ENCODE measurements at regions not wholly inside any gene's neighbourhood (a gene's known extent, or its start where the extent isn't known, plus 50 kb on each side); places are given as distances from the start of the nearest gene placed in this dataset.

DNA sequence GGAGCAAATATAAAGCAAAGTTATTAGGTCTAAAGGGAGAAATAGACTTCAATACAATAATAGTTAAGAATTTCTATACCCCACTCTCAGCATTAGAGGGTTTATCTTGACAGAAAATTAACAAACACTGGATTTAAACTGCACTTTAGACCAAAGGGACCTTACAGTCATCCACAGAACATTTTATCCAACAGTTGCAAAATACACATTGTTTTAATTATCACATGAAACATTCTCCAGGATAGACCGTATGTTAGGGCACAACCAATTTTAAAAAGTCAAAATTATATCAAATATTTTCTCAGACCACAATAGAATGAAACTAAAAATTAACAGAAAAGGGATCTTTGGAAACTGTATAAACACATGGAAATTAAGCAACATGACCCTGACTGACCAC is 384.5 kb upstream of the C1orf87 start:
- Histone ChIP-seq H3K27ac (ENCODE audit: low read depth, low read length) (no peak overlapping the region), H3K36me3 (ENCODE audit: control insufficient read depth, insufficient read depth, low read length) (no peaks in the 10 kb centered on the region), H3K9ac (ENCODE audit: extremely low read depth, low read length, poor library complexity, severe bottlenecking) (no peak overlapping the region), H3K4me3 (ENCODE audit: low read length) (no peak overlapping the region), H3K9me3 (ENCODE audit: control insufficient read depth, low read length) (no peaks in the 10 kb centered on the region), H3K27me3 (ENCODE audit: control insufficient read depth, insufficient read depth, low read length, poor library complexity, severe bottlenecking) (no peaks in the 10 kb centered on the region), H3K4me1 (ENCODE audit: control insufficient read depth, insufficient read depth, low read length) (no peaks in the 10 kb centered on the region)
- Mint-ChIP-seq H3K4me3 (no peak overlapping the region), H3K9me3 (no peaks in the 10 kb centered on the region), H3K27ac (no peak overlapping the region), H3K36me3 (ENCODE audit: low read depth) (no peaks in the 10 kb centered on the region), H3K4me1 (no peaks in the 10 kb centered on the region), H3K27me3 (ENCODE audit: insufficient read depth) (no peaks in the 10 kb centered on the region)
- TF ChIP-seq, protein P1, sequence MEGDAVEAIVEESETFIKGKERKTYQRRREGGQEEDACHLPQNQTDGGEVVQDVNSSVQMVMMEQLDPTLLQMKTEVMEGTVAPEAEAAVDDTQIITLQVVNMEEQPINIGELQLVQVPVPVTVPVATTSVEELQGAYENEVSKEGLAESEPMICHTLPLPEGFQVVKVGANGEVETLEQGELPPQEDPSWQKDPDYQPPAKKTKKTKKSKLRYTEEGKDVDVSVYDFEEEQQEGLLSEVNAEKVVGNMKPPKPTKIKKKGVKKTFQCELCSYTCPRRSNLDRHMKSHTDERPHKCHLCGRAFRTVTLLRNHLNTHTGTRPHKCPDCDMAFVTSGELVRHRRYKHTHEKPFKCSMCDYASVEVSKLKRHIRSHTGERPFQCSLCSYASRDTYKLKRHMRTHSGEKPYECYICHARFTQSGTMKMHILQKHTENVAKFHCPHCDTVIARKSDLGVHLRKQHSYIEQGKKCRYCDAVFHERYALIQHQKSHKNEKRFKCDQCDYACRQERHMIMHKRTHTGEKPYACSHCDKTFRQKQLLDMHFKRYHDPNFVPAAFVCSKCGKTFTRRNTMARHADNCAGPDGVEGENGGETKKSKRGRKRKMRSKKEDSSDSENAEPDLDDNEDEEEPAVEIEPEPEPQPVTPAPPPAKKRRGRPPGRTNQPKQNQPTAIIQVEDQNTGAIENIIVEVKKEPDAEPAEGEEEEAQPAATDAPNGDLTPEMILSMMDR (conservative IDR thresholded peaks at IDR 0.05) = no peak
- DNase-seq = no peak
- 86 to 100% methylated on average over 1 of the region's 1 CpG for WGBS, 2 experiments (ENCODE audit: insufficient coverage in 1 of 2, insufficient read length in 1 of 2)

DNA sequence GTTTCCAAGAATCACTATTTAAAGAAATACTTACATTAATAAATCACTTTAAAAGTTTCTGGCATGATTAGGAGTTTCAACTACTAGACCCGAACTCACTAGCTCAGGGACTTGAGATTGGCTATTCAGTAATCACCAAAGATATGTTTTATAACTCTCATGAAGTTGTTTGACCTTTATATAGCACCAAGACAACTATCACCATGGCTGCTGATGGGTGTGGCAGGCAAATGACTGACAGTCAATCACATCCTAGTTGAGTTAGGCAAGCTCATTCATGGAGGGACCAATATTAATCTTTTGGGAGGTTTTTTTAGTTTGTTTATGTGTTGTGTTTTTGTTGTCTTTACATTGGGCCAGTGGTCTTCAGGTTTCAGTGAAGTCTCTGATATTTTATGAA is 376.3 kb upstream of the C1orf87 start:
- no peaks in the 10 kb centered on the region for H3K27me3 ChIP-seq (ENCODE audit: control insufficient read depth, insufficient read depth, low read length, poor library complexity, severe bottlenecking)
- no peak overlapping the region for H3K27ac Mint-ChIP-seq
- DNase-seq = no peak
- no peak overlapping the region for H3K27ac ChIP-seq (ENCODE audit: low read depth, low read length)
- no peaks in the 10 kb centered on the region for H3K9me3 ChIP-seq (ENCODE audit: control insufficient read depth, low read length)
- no peak overlapping the region for H3K4me3 ChIP-seq (ENCODE audit: low read length)
- H3K36me3 ChIP-seq (ENCODE audit: control insufficient read depth, insufficient read depth, low read length) = no peaks in the 10 kb centered on the region
- H3K27me3 Mint-ChIP-seq (ENCODE audit: insufficient read depth) = no peaks in the 10 kb centered on the region
- TF ChIP-seq, protein P1 (conservative IDR thresholded peaks at IDR 0.05) = no peak
- WGBS, 2 experiments (ENCODE audit: insufficient coverage in 1 of 2, insufficient read length in 1 of 2) = 100% methylated on average over 1 of the region's 1 CpG; no CpG with 5 or more reads in 1 of the 2 experiments
- H3K9me3 Mint-ChIP-seq = no peaks in the 10 kb centered on the region
- no peaks in the 10 kb centered on the region for H3K4me1 Mint-ChIP-seq
- H3K9ac ChIP-seq (ENCODE audit: extremely low read depth, low read length, poor library complexity, severe bottlenecking) = no peak overlapping the region
- H3K4me1 ChIP-seq (ENCODE audit: control insufficient read depth, insufficient read depth, low read length) = no peaks in the 10 kb centered on the region
- no peak overlapping the region for H3K4me3 Mint-ChIP-seq
- no peaks in the 10 kb centered on the region for H3K36me3 Mint-ChIP-seq (ENCODE audit: low read depth)

DNA sequence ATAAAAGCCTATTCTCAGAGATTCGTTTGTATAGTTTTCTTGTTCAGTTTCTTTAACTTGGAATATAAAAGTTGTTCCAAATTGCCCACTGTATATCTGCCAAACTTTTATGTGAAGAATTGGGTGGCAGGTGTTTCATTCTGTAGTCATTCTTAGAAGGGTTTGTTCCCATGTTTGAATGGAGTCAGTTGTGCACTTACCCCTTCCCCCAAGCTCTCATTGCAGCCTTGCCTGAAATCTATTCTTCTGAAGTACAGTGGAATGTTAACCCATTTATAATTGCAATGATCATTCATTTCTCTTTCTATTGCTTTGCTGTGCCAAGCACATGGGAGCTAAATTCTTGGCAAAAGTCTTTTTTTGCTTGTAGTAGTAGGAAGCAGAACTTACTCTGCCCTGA is 375.3 kb upstream of the C1orf87 start:
- Histone ChIP-seq H3K9ac (ENCODE audit: extremely low read depth, low read length, poor library complexity, severe bottlenecking) (no peak overlapping the region), H3K4me3 (ENCODE audit: low read length) (no peak overlapping the region), H3K9me3 (ENCODE audit: control insufficient read depth, low read length) (no peaks in the 10 kb centered on the region), H3K4me1 (ENCODE audit: control insufficient read depth, insufficient read depth, low read length) (no peaks in the 10 kb centered on the region), H3K27ac (ENCODE audit: low read depth, low read length) (no peak overlapping the region), H3K27me3 (ENCODE audit: control insufficient read depth, insufficient read depth, low read length, poor library complexity, severe bottlenecking) (no peaks in the 10 kb centered on the region), H3K36me3 (ENCODE audit: control insufficient read depth, insufficient read depth, low read length) (no peaks in the 10 kb centered on the region)
- no peak for DNase-seq
- Mint-ChIP-seq H3K4me3 (no peak overlapping the region), H3K27ac (no peak overlapping the region), H3K36me3 (ENCODE audit: low read depth) (no peaks in the 10 kb centered on the region), H3K27me3 (ENCODE audit: insufficient read depth) (no peaks in the 10 kb centered on the region), H3K9me3 (no peaks in the 10 kb centered on the region), H3K4me1 (no peaks in the 10 kb centered on the region)
- WGBS, 2 experiments (ENCODE audit: insufficient coverage in 1 of 2, insufficient read length in 1 of 2) = 83% methylated on average over 1 of the region's 1 CpG; no CpG with 5 or more reads in 1 of the 2 experiments
- TF ChIP-seq, protein P1 (conservative IDR thresholded peaks at IDR 0.05) = no peak
